CD4-positive, alpha-beta T cell (primary cell): ENCODE measurements at regions not wholly inside any gene's neighbourhood (a gene's known extent, or its start where the extent isn't known, plus 50 kb on each side); places are given as distances from the start of the nearest gene placed in this dataset.
"Not testable (repeated sequence)": the region's sequence is repeated elsewhere in the genome, so short reads cannot be mapped to it uniquely, and the experiment has no call there.

Experiments
- ATAC-seq: fragments of 200-7000 bp; cut with Tn5 transposase; one replicate; pipeline ENCODE4 v1.10.0; 2022; ENCODE audit warnings: mild to moderate bottlenecking; ENCODE audit not compliant: poor library complexity
- CTCF ChIA-PET: fragments of 350-600 bp; sonication (Branson Sonifier 250); formaldehyde crosslinking; loops from one replicate; lab custom pipeline; 2021; ENCODE audit warnings: antibody characterized with exemption, inconsistent platforms; lab: Charles Lee
- POLR2A ChIA-PET: fragments of 350-600 bp; sonication (Branson Sonifier 250); formaldehyde crosslinking; loops from one replicate; lab custom pipeline; 2021; ENCODE audit warnings: antibody characterized with exemption, inconsistent platforms; lab: Charles Lee
- DNase-seq, 14 experiments: peaks; one replicate each; pipeline ENCODE4 v3.0.0-alpha.2; 2013 to 2020; ENCODE audit warnings: mixed read lengths in 2 of 14
- H3K27ac ChIP-seq, 2 donors: one replicate each; pipeline versions ENCODE4 v1.5.1 to v1.7.0; 2013; ENCODE audit warnings: low read length in 2 of 2, low read depth in 1 of 2, mild to moderate bottlenecking in 1 of 2
- H3K27me3 ChIP-seq, 2 experiments: 1 replicate in 1 of 2; 2 replicates in 1 of 2; pipeline versions ENCODE4 v1.6.1 to v1.7.0; 2013; ENCODE audit warnings: low read length in 2 of 2, control low read depth in 1 of 2, mild to moderate bottlenecking in 1 of 2, moderate library complexity in 1 of 2; ENCODE audit not compliant: insufficient read depth in 2 of 2, control insufficient read depth in 1 of 2
- H3K36me3 ChIP-seq: one replicate; pipeline ENCODE4 v1.6.1; 2013; ENCODE audit warnings: low read length, control low read depth; ENCODE audit not compliant: insufficient read depth
- H3K4me1 ChIP-seq: one replicate; pipeline ENCODE4 v1.6.1; 2013; ENCODE audit warnings: low read length, control low read depth; ENCODE audit not compliant: insufficient read depth
- H3K4me3 ChIP-seq: one replicate; pipeline ENCODE4 v1.5.1; 2013; ENCODE audit warnings: mild to moderate bottlenecking, low read length, moderate library complexity
- H3K9me3 ChIP-seq, 2 experiments: 1 replicate in 1 of 2; 2 replicates in 1 of 2; pipeline versions ENCODE4 v1.6.1 to v1.7.0; 2013; ENCODE audit warnings: low read length in 2 of 2, mild to moderate bottlenecking in 2 of 2, control low read depth in 1 of 2, moderate library complexity in 1 of 2; ENCODE audit not compliant: control insufficient read depth in 1 of 2, insufficient read depth in 1 of 2
- H3K27ac Mint-ChIP-seq: one replicate; pipeline ENCODE4 v1.8.0; 2020; ENCODE audit warnings: mixed read lengths
- H3K27me3 Mint-ChIP-seq: one replicate; pipeline ENCODE4 v1.8.0; 2021; ENCODE audit warnings: mixed read lengths
- H3K36me3 Mint-ChIP-seq: one replicate; pipeline ENCODE4 v1.8.0; 2021; ENCODE audit warnings: low read depth, mixed read lengths
- H3K4me1 Mint-ChIP-seq: one replicate; pipeline ENCODE4 v1.8.0; 2021; ENCODE audit warnings: low read depth, mixed read lengths
- H3K4me3 Mint-ChIP-seq: one replicate; pipeline ENCODE4 v1.8.0; 2020; ENCODE audit warnings: mild to moderate bottlenecking, mixed read lengths
- H3K9me3 Mint-ChIP-seq: one replicate; pipeline ENCODE4 v1.8.0; 2020; ENCODE audit warnings: mixed read lengths
- intact Hi-C, 2 experiments: fragments of 100-400 bp; cut with DNase I in 1 of 2; cut with micrococcal nuclease in 1 of 2; formaldehyde crosslinking; loops; one replicate each; pipeline versions ENCODE4 v1.15.1 to v1.9.0; 2023 to 2025; cut with DNase I, micrococcal nuclease
- TF ChIP-seq, protein P1 (sequence below): fragments of 200-600 bp; IDR thresholded peaks from one replicate; pipeline ENCODE4 v1.8.0; 2022; ENCODE audit warnings: antibody characterized with exemption, mild to moderate bottlenecking

DNA sequence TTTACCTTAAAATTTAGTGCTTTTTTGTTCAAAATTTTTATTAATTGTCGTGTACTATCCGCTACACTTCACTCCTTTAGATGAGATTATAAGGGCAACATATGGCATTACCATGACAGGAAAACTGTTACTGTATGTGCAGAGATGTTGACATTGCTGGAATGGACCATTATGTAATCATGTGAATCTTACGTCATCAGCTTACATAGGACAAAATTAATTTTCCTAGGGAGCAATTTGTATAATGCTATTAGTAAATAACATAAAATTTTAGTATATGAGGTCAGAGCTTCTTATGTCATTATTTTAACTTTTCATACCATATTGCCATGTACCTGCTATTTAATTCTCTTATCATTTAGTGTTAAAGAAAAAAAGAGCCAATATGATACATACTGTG, 110.4 kb upstream of the KLHL1 start:
- POLR2A ChIA-PET = no interaction called here
- Histone ChIP-seq H3K27ac (no peak overlapping the region), H3K27me3 (no peaks in the 10 kb centered on the region), H3K4me1 (no peaks in the 10 kb centered on the region), H3K4me3 (no peak overlapping the region), H3K36me3 (no peaks in the 10 kb centered on the region), H3K9me3 (no peaks in the 10 kb centered on the region)
- H3K4me1 Mint-ChIP-seq = no peaks in the 10 kb centered on the region
- intact Hi-C loops = no loop called here
- H3K27ac Mint-ChIP-seq = no peak overlapping the region
- no peaks in the 10 kb centered on the region for H3K36me3 Mint-ChIP-seq
- no peaks in the 10 kb centered on the region for H3K9me3 Mint-ChIP-seq
- TF ChIP-seq, protein P1, sequence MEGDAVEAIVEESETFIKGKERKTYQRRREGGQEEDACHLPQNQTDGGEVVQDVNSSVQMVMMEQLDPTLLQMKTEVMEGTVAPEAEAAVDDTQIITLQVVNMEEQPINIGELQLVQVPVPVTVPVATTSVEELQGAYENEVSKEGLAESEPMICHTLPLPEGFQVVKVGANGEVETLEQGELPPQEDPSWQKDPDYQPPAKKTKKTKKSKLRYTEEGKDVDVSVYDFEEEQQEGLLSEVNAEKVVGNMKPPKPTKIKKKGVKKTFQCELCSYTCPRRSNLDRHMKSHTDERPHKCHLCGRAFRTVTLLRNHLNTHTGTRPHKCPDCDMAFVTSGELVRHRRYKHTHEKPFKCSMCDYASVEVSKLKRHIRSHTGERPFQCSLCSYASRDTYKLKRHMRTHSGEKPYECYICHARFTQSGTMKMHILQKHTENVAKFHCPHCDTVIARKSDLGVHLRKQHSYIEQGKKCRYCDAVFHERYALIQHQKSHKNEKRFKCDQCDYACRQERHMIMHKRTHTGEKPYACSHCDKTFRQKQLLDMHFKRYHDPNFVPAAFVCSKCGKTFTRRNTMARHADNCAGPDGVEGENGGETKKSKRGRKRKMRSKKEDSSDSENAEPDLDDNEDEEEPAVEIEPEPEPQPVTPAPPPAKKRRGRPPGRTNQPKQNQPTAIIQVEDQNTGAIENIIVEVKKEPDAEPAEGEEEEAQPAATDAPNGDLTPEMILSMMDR = no peak
- DNase-seq = no peak
- no peaks in the 10 kb centered on the region for H3K27me3 Mint-ChIP-seq
- ATAC-seq = no peak
- CTCF ChIA-PET = no interaction called here
- no peak overlapping the region for H3K4me3 Mint-ChIP-seq

DNA sequence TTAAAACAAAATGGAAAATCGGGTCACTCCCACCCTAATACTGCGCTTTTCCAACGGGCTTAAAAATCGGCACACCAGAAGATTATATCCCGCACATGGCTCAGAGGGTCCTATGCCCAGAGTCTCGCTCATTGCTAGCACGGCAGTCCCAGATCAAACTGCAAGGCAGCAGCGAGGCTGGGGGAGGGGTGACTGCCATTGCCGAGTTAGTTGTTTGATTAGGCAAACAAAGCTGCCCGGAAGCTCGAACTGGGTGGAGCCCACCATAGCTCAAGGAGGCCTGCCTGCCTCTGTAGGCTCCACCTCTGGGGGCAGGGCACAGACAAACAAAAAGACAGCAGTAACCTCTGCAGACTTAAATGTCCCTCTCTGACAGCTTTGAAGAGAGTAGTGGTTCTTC, 100.7 kb upstream of the KLHL1 start:
- H3K27me3 ChIP-seq, H3K4me3 ChIP-seq, H3K9me3 Mint-ChIP-seq, H3K4me1 ChIP-seq, POLR2A ChIA-PET, H3K36me3 Mint-ChIP-seq, CTCF ChIA-PET, H3K4me3 Mint-ChIP-seq, intact Hi-C loops, H3K9me3 ChIP-seq, H3K27ac Mint-ChIP-seq, ATAC-seq, H3K27me3 Mint-ChIP-seq, DNase-seq, H3K36me3 ChIP-seq, H3K27ac ChIP-seq, H3K4me1 Mint-ChIP-seq: not testable (repeated sequence)

DNA sequence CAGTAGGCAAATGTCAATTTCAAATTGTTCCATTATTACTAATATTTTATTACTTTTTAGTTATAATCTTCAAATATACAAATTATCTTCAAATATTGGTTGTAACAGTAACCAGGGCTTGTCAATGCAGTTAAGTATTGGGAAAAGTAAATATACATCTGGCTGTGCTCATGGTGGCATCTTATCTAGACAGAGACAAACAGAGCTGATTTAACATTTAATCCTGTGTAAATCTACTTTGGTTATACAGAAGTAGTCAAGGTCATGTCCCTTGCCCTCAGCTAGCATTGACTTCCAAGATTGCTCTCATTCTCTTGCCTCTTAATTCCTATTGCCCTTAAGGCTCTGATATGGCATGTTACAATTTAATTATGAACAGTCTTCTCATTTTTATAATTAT, 98.4 kb upstream of the KLHL1 start:
- Histone ChIP-seq H3K9me3 (peaks cover 3 to 4% of the 10 kb centered on the region in 2 experiments), H3K4me1 (no peaks in the 10 kb centered on the region), H3K36me3 (no peaks in the 10 kb centered on the region), H3K4me3 (no peak overlapping the region), H3K27me3 (no peaks in the 10 kb centered on the region), H3K27ac (no peak overlapping the region)
- intact Hi-C loops = no loop called here
- CTCF ChIA-PET = no interaction called here
- POLR2A ChIA-PET = no interaction called here
- ATAC-seq (no peak), DNase-seq (no peak)
- H3K4me1 Mint-ChIP-seq = no peaks in the 10 kb centered on the region
- H3K27ac Mint-ChIP-seq = no peak overlapping the region
- TF ChIP-seq, protein P1 = no peak
- H3K27me3 Mint-ChIP-seq = no peaks in the 10 kb centered on the region
- H3K4me3 Mint-ChIP-seq = no peak overlapping the region
- H3K36me3 Mint-ChIP-seq = no peaks in the 10 kb centered on the region
- H3K9me3 Mint-ChIP-seq = peaks cover 3% of the 10 kb centered on the region

DNA sequence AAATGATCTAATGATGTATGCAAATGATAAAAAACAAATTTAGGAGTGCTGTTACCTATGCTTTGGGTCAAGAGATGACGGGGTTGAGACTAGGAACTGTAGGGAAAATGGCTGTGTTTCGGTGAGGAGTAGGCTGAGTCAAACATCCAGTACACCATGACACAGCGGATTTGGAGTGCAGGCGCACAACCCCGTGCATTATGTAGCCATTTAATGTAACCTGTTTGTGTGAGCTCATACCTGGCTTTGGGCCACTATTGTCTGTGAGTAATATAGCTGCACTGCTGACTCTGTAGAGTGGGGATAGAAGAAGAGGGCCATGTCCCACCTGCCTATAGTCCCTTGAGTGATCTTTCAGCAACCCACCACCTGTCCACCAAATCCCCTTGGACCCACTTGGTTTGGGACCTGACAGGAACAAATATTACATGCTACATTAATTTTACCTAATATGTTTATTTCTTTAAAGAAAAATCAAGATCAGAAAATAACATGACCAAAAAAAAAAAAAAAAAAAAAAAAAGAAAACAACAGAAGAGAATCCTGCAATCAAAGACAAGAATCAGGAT, 95.5 kb upstream of the KLHL1 start:
- no peaks in the 10 kb centered on the region for H3K4me1 Mint-ChIP-seq
- H3K27ac Mint-ChIP-seq = no peak overlapping the region
- ATAC-seq (no peak), DNase-seq (no peak)
- H3K36me3 Mint-ChIP-seq = no peaks in the 10 kb centered on the region
- TF ChIP-seq, protein P1 = no peak
- no peak overlapping the region for H3K27ac ChIP-seq
- ChIA-PET POLR2A (no interaction called here), CTCF (no interaction called here)
- no peak overlapping the region for H3K4me3 ChIP-seq
- intact Hi-C loops = no loop called here
- H3K4me1 ChIP-seq = no peaks in the 10 kb centered on the region
- peaks cover 0 to 3% of the 10 kb centered on the region in 2 experiments for H3K9me3 ChIP-seq
- no peaks in the 10 kb centered on the region for H3K27me3 Mint-ChIP-seq
- H3K36me3 ChIP-seq = no peaks in the 10 kb centered on the region
- no peaks in the 10 kb centered on the region for H3K27me3 ChIP-seq
- no peak overlapping the region for H3K4me3 Mint-ChIP-seq
- peaks cover 4% of the 10 kb centered on the region for H3K9me3 Mint-ChIP-seq
